ENCODE measurements at regions not wholly inside any gene's neighbourhood (a gene's known extent, or its start where the extent isn't known, plus 50 kb on each side); places are given as distances from the start of the nearest gene placed in this dataset.

- no peaks in the 10 kb centered on the region for H3K9me3 Mint-ChIP-seq
- POLR2A ChIA-PET = no interaction called here
- H3K36me3 Mint-ChIP-seq = no peaks in the 10 kb centered on the region
- ATAC-seq (ENCODE audit: low read depth) (no peak), DNase-seq (no peak)
- H3K4me1 Mint-ChIP-seq = no peaks in the 10 kb centered on the region
- peaks cover 1% of the 10 kb centered on the region for H3K27me3 Mint-ChIP-seq
- no peak overlapping the region for H3K27ac Mint-ChIP-seq
- no peak overlapping the region for H3K4me3 Mint-ChIP-seq
These were observed 412.1 kb downstream of the TBL1XR1 start for GRCh38 chr3:176785171-176785570.

- POLR2A ChIA-PET = no interaction called here
- no peak for DNase-seq
- Mint-ChIP-seq H3K36me3 (no peaks in the 10 kb centered on the region), H3K4me1 (no peaks in the 10 kb centered on the region), H3K4me3 (no peak overlapping the region), H3K27ac (no peak overlapping the region), H3K27me3 (peaks cover 1% of the 10 kb centered on the region), H3K9me3 (no peaks in the 10 kb centered on the region)
- ATAC-seq (ENCODE audit: low read depth) = no peak
These were observed 416.5 kb downstream of the TBL1XR1 start for GRCh38 chr3:176780766-176781165.

- no peak overlapping the region for H3K27ac Mint-ChIP-seq
- no peaks in the 10 kb centered on the region for H3K36me3 Mint-ChIP-seq
- no peaks in the 10 kb centered on the region for H3K27me3 Mint-ChIP-seq
- peaks cover 11% of the 10 kb centered on the region for H3K9me3 Mint-ChIP-seq
- H3K4me3 Mint-ChIP-seq = no peak overlapping the region
- POLR2A ChIA-PET = no interaction called here
- H3K4me1 Mint-ChIP-seq = no peaks in the 10 kb centered on the region
- DNase-seq (no peak), ATAC-seq (ENCODE audit: low read depth) (no peak)
These were observed 420.6 kb downstream of the TBL1XR1 start for GRCh38 chr3:176776622-176777175.

GRCh38 chr3:176769547-176770190 is 427.6 kb downstream of the TBL1XR1 start:
- Mint-ChIP-seq H3K27me3 (no peaks in the 10 kb centered on the region), H3K27ac (no peak overlapping the region), H3K4me1 (no peaks in the 10 kb centered on the region), H3K9me3 (peaks cover 17% of the 10 kb centered on the region), H3K4me3 (no peak overlapping the region), H3K36me3 (no peaks in the 10 kb centered on the region)
- DNase-seq (no peak), ATAC-seq (ENCODE audit: low read depth) (no peak)
- POLR2A ChIA-PET = no interaction called here

- H3K9me3 Mint-ChIP-seq = peaks cover 6% of the 10 kb centered on the region
- no peaks in the 10 kb centered on the region for H3K4me1 Mint-ChIP-seq
- POLR2A ChIA-PET = no interaction called here
- no peak overlapping the region for H3K4me3 Mint-ChIP-seq
- no peak for ATAC-seq (ENCODE audit: low read depth)
- H3K27ac Mint-ChIP-seq = no peak overlapping the region
- DNase-seq = no peak
- no peaks in the 10 kb centered on the region for H3K36me3 Mint-ChIP-seq
- no peaks in the 10 kb centered on the region for H3K27me3 Mint-ChIP-seq
These were observed 429.9 kb downstream of the TBL1XR1 start for GRCh38 chr3:176767385-176767784.

- no peaks in the 10 kb centered on the region for H3K36me3 Mint-ChIP-seq
- no peaks in the 10 kb centered on the region for H3K27me3 Mint-ChIP-seq
- no peak overlapping the region for H3K27ac Mint-ChIP-seq
- POLR2A ChIA-PET = no interaction called here
- no peak overlapping the region for H3K4me3 Mint-ChIP-seq
- no peak for ATAC-seq (ENCODE audit: low read depth)
- H3K9me3 Mint-ChIP-seq = peaks cover 6% of the 10 kb centered on the region
- H3K4me1 Mint-ChIP-seq = no peaks in the 10 kb centered on the region
- no peak for DNase-seq
These were observed 430.4 kb downstream of the TBL1XR1 start for GRCh38 chr3:176766862-176767261.

- POLR2A ChIA-PET = no interaction called here
- H3K27ac Mint-ChIP-seq = no peak overlapping the region
- DNase-seq (no peak), ATAC-seq (ENCODE audit: low read depth) (no peak)
- H3K27me3 Mint-ChIP-seq = no peaks in the 10 kb centered on the region
- no peak overlapping the region for H3K4me3 Mint-ChIP-seq
- no peaks in the 10 kb centered on the region for H3K36me3 Mint-ChIP-seq
- no peaks in the 10 kb centered on the region for H3K9me3 Mint-ChIP-seq
- H3K4me1 Mint-ChIP-seq = no peaks in the 10 kb centered on the region
These were observed 431.8 kb downstream of the TBL1XR1 start for GRCh38 chr3:176765382-176765900.

GRCh38 chr3:176759815-176760506 is 437.3 kb downstream of the TBL1XR1 start:
- POLR2A ChIA-PET = no interaction called here
- DNase-seq (no peak), ATAC-seq (ENCODE audit: low read depth) (no peak)
- Mint-ChIP-seq H3K4me1 (no peaks in the 10 kb centered on the region), H3K27ac (no peak overlapping the region), H3K36me3 (no peaks in the 10 kb centered on the region), H3K27me3 (no peaks in the 10 kb centered on the region), H3K4me3 (no peak overlapping the region), H3K9me3 (no peaks in the 10 kb centered on the region)

GRCh38 chr3:176757429-176757828 is 439.9 kb downstream of the TBL1XR1 start:
- Mint-ChIP-seq H3K27me3 (no peaks in the 10 kb centered on the region), H3K4me3 (no peak overlapping the region), H3K36me3 (no peaks in the 10 kb centered on the region), H3K4me1 (no peaks in the 10 kb centered on the region), H3K9me3 (no peaks in the 10 kb centered on the region), H3K27ac (no peak overlapping the region)
- no peak for DNase-seq
- no peak for ATAC-seq (ENCODE audit: low read depth)
- POLR2A ChIA-PET = no interaction called here

GRCh38 chr3:176755977-176756376 is 441.3 kb downstream of the TBL1XR1 start:
- no peaks in the 10 kb centered on the region for H3K36me3 Mint-ChIP-seq

GRCh38 chr3:176755552-176755951 is 441.7 kb downstream of the TBL1XR1 start:
- DNase-seq (no peak), ATAC-seq (ENCODE audit: low read depth) (no peak)
- H3K9me3 Mint-ChIP-seq = no peaks in the 10 kb centered on the region
- POLR2A ChIA-PET = no interaction called here
- H3K4me1 Mint-ChIP-seq = no peaks in the 10 kb centered on the region
- no peaks in the 10 kb centered on the region for H3K36me3 Mint-ChIP-seq
- no peaks in the 10 kb centered on the region for H3K27me3 Mint-ChIP-seq
- no peak overlapping the region for H3K4me3 Mint-ChIP-seq
- no peak overlapping the region for H3K27ac Mint-ChIP-seq

More at GRCh38 chr3:176755977-176756376, 441.3 kb downstream of the TBL1XR1 start:
- H3K9me3 Mint-ChIP-seq = no peaks in the 10 kb centered on the region
- ATAC-seq (ENCODE audit: low read depth) = no peak
- H3K4me1 Mint-ChIP-seq = no peaks in the 10 kb centered on the region
- H3K4me3 Mint-ChIP-seq = no peak overlapping the region
- no peak overlapping the region for H3K27ac Mint-ChIP-seq
- H3K27me3 Mint-ChIP-seq = no peaks in the 10 kb centered on the region
- no peak for DNase-seq
- POLR2A ChIA-PET = no interaction called here

GRCh38 chr3:176741664-176742047 is 455.6 kb downstream of the TBL1XR1 start:
- H3K4me1 Mint-ChIP-seq = no peaks in the 10 kb centered on the region
- H3K27me3 Mint-ChIP-seq = no peaks in the 10 kb centered on the region
- H3K27ac Mint-ChIP-seq = no peak overlapping the region
- H3K4me3 Mint-ChIP-seq = no peak overlapping the region
- POLR2A ChIA-PET = no interaction called here
- ATAC-seq (ENCODE audit: low read depth) (no peak), DNase-seq (no peak)
- no peaks in the 10 kb centered on the region for H3K36me3 Mint-ChIP-seq
- H3K9me3 Mint-ChIP-seq = no peaks in the 10 kb centered on the region

- Mint-ChIP-seq H3K4me1 (no peaks in the 10 kb centered on the region), H3K9me3 (no peaks in the 10 kb centered on the region)
- no peak for ATAC-seq (ENCODE audit: low read depth)
These were observed 456.2 kb downstream of the TBL1XR1 start for GRCh38 chr3:176740906-176741663.

More at GRCh38 chr3:176740906-176741663, 456.2 kb downstream of the TBL1XR1 start:
- POLR2A ChIA-PET = no interaction called here
- Mint-ChIP-seq H3K4me3 (no peak overlapping the region), H3K36me3 (no peaks in the 10 kb centered on the region), H3K27me3 (no peaks in the 10 kb centered on the region), H3K27ac (no peak overlapping the region)
- no peak for DNase-seq
